IMR-90 (cell line): ENCODE measurements at regions not wholly inside any gene's neighbourhood (a gene's known extent, or its start where the extent isn't known, plus 50 kb on each side); places are given as distances from the start of the nearest gene placed in this dataset.

ENCODE experiments used
- ATAC-seq: fragments of 200-7000 bp; cut with Tn5 transposase; 2 replicates; pipeline ENCODE4 v1.9.1; 2020; ENCODE audit warnings: low read depth, mild to moderate bottlenecking, moderate library complexity
- BruUV-seq: library from RNA; stranded (reverse); fragments of 400-500 nt; replicated peaks from 2 replicates; lab custom pipeline; 2021; lab: Mats Ljungman, UMichigan
- CTCF ChIA-PET: fragments of 300-600 bp; formaldehyde crosslinking; extraction: SDS; loops from one replicate; lab custom pipeline; 2021; ENCODE audit warnings: antibody characterized with exemption; lab: Yijun Ruan, JAX
- POLR2A ChIA-PET: fragments of 300-600 bp; sonication (Branson Sonifier 250); formaldehyde crosslinking; loops from one replicate; lab custom pipeline; 2022; ENCODE audit warnings: antibody characterized with exemption; ENCODE audit not compliant: unreplicated experiment; lab: Charles Lee
- DNase-seq: peaks from one replicate; pipeline ENCODE4 v3.0.0; 2013
- H2AFZ ChIP-seq: replicated peaks from 2 replicates; pipeline ENCODE3; 2013; ENCODE audit warnings: low read length, mild to moderate bottlenecking; ENCODE audit not compliant: poor library complexity
- H2AK5ac ChIP-seq: 2 replicates; pipeline ENCODE4 v1.6.1; 2013; ENCODE audit warnings: low read depth, low read length, inconsistent platforms
- H2AK9ac ChIP-seq: replicated peaks from 2 replicates; pipeline ENCODE3; 2013; ENCODE audit warnings: mild to moderate bottlenecking, low read depth, low read length, moderate library complexity; ENCODE audit not compliant: poor library complexity
- H2BK120ac ChIP-seq: 2 replicates; pipeline ENCODE4 v1.6.1; 2013; ENCODE audit warnings: low read depth, low read length, inconsistent platforms
- H2BK15ac ChIP-seq: 3 replicates; pipeline ENCODE4 v1.6.1; 2013; ENCODE audit warnings: low read depth, low read length, inconsistent platforms
- H2BK20ac ChIP-seq: 2 replicates; pipeline ENCODE4 v1.6.1; 2013; ENCODE audit warnings: low read depth, mild to moderate bottlenecking, inconsistent platforms, low read length, moderate library complexity
- H2BK5ac ChIP-seq: 2 replicates; pipeline ENCODE4 v1.6.1; 2013; ENCODE audit warnings: mild to moderate bottlenecking, low read depth, low read length, inconsistent platforms; ENCODE audit not compliant: poor library complexity, severe bottlenecking
- H3K14ac ChIP-seq: replicated peaks from 2 replicates; pipeline ENCODE4 v1.6.1; 2013; ENCODE audit warnings: low read depth, low read length, inconsistent platforms
- H3K18ac ChIP-seq: 2 replicates; pipeline ENCODE4 v1.6.1; 2013; ENCODE audit warnings: low read depth, low read length, control low read depth
- H3K23ac ChIP-seq: 2 replicates; pipeline ENCODE4 v1.6.1; 2013; ENCODE audit warnings: low read depth, low read length, inconsistent platforms
- H3K27ac ChIP-seq: 2 replicates; pipeline ENCODE4 v1.5.1; 2013; ENCODE audit warnings: mild to moderate bottlenecking, control low read depth, low read length; ENCODE audit not compliant: insufficient read depth
- H3K27me3 ChIP-seq: 2 replicates; pipeline ENCODE4 v1.6.1; 2013; ENCODE audit warnings: low read length; ENCODE audit not compliant: control insufficient read depth, insufficient read depth
- H3K36me3 ChIP-seq: 2 replicates; pipeline ENCODE4 v1.6.1; 2013; ENCODE audit warnings: low read length, mixed read lengths; ENCODE audit not compliant: control insufficient read depth, insufficient read depth
- H3K4ac ChIP-seq: 2 replicates; pipeline ENCODE4 v1.6.1; 2013; ENCODE audit warnings: low read depth, low read length, inconsistent platforms
- H3K4me1 ChIP-seq: 2 replicates; pipeline ENCODE4 v1.6.1; 2013; ENCODE audit warnings: low read length, mixed read lengths; ENCODE audit not compliant: control insufficient read depth, insufficient read depth
- H3K4me2 ChIP-seq: 2 replicates; pipeline ENCODE4 v1.6.1; 2013; ENCODE audit warnings: low read depth, mild to moderate bottlenecking, control low read depth, low read length, moderate library complexity
- H3K4me3 ChIP-seq: 2 replicates; pipeline ENCODE4 v1.5.1; 2013; ENCODE audit warnings: low read depth, mild to moderate bottlenecking, control low read depth, low read length, moderate library complexity; ENCODE audit not compliant: insufficient read depth
- H3K56ac ChIP-seq: 2 replicates; pipeline ENCODE4 v1.6.1; 2013; ENCODE audit warnings: low read length, inconsistent platforms; ENCODE audit not compliant: insufficient read depth; ENCODE audit errors: extremely low read depth
- H3K79me1 ChIP-seq, 2 experiments: 2 replicates each; pipeline ENCODE4 v1.6.1; 2013; ENCODE audit warnings: low read length in 2 of 2, inconsistent platforms in 1 of 2, low read depth in 1 of 2
- H3K9ac ChIP-seq: 2 replicates; pipeline ENCODE4 v1.6.1; 2013; ENCODE audit warnings: low read depth, low read length, control low read depth
- H3K9me1 ChIP-seq: 2 replicates; pipeline ENCODE4 v1.6.1; 2013; ENCODE audit warnings: low read length, inconsistent platforms; ENCODE audit not compliant: insufficient read depth
- H3K9me3 ChIP-seq: 2 replicates; pipeline ENCODE4 v1.6.1; 2013; ENCODE audit warnings: low read length; ENCODE audit not compliant: control insufficient read depth, insufficient read depth
- H4K20me1 ChIP-seq: 2 replicates; pipeline ENCODE4 v1.6.1; 2013; ENCODE audit warnings: low read length, inconsistent platforms; ENCODE audit not compliant: insufficient read depth
- H4K5ac ChIP-seq: 2 replicates; pipeline ENCODE4 v1.6.1; 2013; ENCODE audit warnings: mild to moderate bottlenecking, low read depth, low read length, control low read depth
- H4K8ac ChIP-seq, 2 experiments: 2 replicates each; pipeline ENCODE4 v1.6.1; 2013; ENCODE audit warnings: low read depth in 2 of 2, low read length in 2 of 2, control low read depth in 1 of 2, inconsistent platforms in 1 of 2
- H4K91ac ChIP-seq: 2 replicates; pipeline ENCODE4 v1.6.1; 2013; ENCODE audit warnings: low read depth, low read length, inconsistent platforms; ENCODE audit not compliant: insufficient read depth
- BHLHE40 ChIP-seq: fragments of 150-350 bp; IDR thresholded peaks from 2 replicates; pipeline ENCODE4 v1.6.1; 2016; ENCODE audit warnings: mild to moderate bottlenecking, low read depth, low read length
- CEBPB ChIP-seq: IDR thresholded peaks from 2 replicates; pipeline ENCODE4 v1.6.1; 2012; ENCODE audit warnings: low read depth, low read length, improper control_type of control experiment
- CHD1 ChIP-seq: IDR thresholded peaks from 2 replicates; pipeline ENCODE4 v1.6.1; 2012; ENCODE audit warnings: low read depth, low read length, improper control_type of control experiment
- FOS ChIP-seq: fragments of 150-350 bp; IDR thresholded peaks from 2 replicates; pipeline ENCODE4 v1.6.1; 2016; ENCODE audit warnings: low read depth, low read length
- MAFK ChIP-seq: IDR thresholded peaks from 2 replicates; pipeline ENCODE4 v1.6.1; 2012; ENCODE audit warnings: low read depth, low read length, improper control_type of control experiment
- MAZ ChIP-seq: IDR thresholded peaks from 2 replicates; pipeline ENCODE4 v1.6.1; 2012; ENCODE audit warnings: low read depth, mild to moderate bottlenecking, low read length, improper control_type of control experiment, moderate library complexity, borderline replicate concordance
- MXI1 ChIP-seq: IDR thresholded peaks from 2 replicates; pipeline ENCODE4 v1.6.1; 2012; ENCODE audit warnings: low read depth, mild to moderate bottlenecking, low read length, moderate library complexity, borderline replicate concordance
- NFE2L2 ChIP-seq: fragments of 150-350 bp; IDR thresholded peaks from 2 replicates; pipeline ENCODE4 v1.6.1; 2016; ENCODE audit warnings: low read depth, mild to moderate bottlenecking, low read length
- POLR2A ChIP-seq: IDR thresholded peaks from 2 replicates; pipeline ENCODE4 v1.6.1; 2012; ENCODE audit warnings: mild to moderate bottlenecking, low read depth, low read length
- RAD21 ChIP-seq: IDR thresholded peaks from 2 replicates; pipeline ENCODE4 v1.6.1; 2012; ENCODE audit warnings: low read length, improper control_type of control experiment
- RCOR1 ChIP-seq: IDR thresholded peaks from 2 replicates; pipeline ENCODE4 v1.6.1; 2012; ENCODE audit warnings: mild to moderate bottlenecking, low read length, improper control_type of control experiment; ENCODE audit not compliant: insufficient replicate concordance
- RFX5 ChIP-seq: IDR thresholded peaks from 2 replicates; pipeline ENCODE4 v1.8.0; 2012; ENCODE audit warnings: low read depth, mild to moderate bottlenecking, low read length, moderate library complexity
- WGBS, 2 experiments: methylation state at CpG; one replicate each; pipeline versions ENCODE4 v1.1.5 to v1.1.7; 2013; ENCODE audit warnings: missing lambda C conversion rate in 2 of 2; ENCODE audit not compliant: insufficient read length in 1 of 2; ENCODE audit errors: extremely low coverage in 2 of 2; 5-methylcytosine and 5-hydroxymethylcytosine counted together
- dilution Hi-C: fragments of 300-500 bp; cut with HindIII; formaldehyde crosslinking; loops from one replicate; pipeline ENCODE4 v1.14.3; 2018; ENCODE audit warnings: low sequenced_read_pairs; ENCODE audit not compliant: unreplicated experiment
- in situ Hi-C: fragments of 300-500 bp; cut with MboI; formaldehyde crosslinking; loops from 3 replicates; pipeline ENCODE4 v1.14.3; 2019; ENCODE audit warnings: low sequenced_read_pairs, inconsistent platforms, mixed read lengths
- intact Hi-C: fragments of 100-400 bp; cut with micrococcal nuclease; formaldehyde crosslinking; loops from 2 replicates; pipeline ENCODE4 v1.10.0; 2022
- TF ChIP-seq, protein P1 (sequence below): fragments of 150-350 bp; IDR thresholded peaks from 2 replicates; pipeline ENCODE4 v1.6.1; 2017; ENCODE audit warnings: mild to moderate bottlenecking, antibody characterized with exemption, low read length, low read depth
- TF ChIP-seq, protein P2 (sequence below): conservative IDR thresholded peaks from 2 replicates; pipeline ENCODE4 v1.5.1; 2012; ENCODE audit warnings: mild to moderate bottlenecking, low read depth, low read length, improper control_type of control experiment

GRCh38 chr20:50321797-50322480 lies 131.3 kb downstream of the CEBPB start (continued):
- TF ChIP-seq, protein P1, sequence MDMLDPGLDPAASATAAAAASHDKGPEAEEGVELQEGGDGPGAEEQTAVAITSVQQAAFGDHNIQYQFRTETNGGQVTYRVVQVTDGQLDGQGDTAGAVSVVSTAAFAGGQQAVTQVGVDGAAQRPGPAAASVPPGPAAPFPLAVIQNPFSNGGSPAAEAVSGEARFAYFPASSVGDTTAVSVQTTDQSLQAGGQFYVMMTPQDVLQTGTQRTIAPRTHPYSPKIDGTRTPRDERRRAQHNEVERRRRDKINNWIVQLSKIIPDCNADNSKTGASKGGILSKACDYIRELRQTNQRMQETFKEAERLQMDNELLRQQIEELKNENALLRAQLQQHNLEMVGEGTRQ = no peak
- TF ChIP-seq CEBPB (no peak), BHLHE40 (no peak)

GRCh38 chr20:50322703-50323131 lies 132.1 kb downstream of the CEBPB start:
- WGBS, 2 experiments = 90 to 100% methylated on average over 4 of the region's 5 CpGs
- Histone ChIP-seq H2BK15ac (peak overlapping the region; percentile 99; the same call in 2 of the 3 replicates), H3K4ac (peak overlapping the region; percentile 88), H3K4me2 (no peak overlapping the region), H3K4me1 (peaks cover 25% of the 10 kb centered on the region), H3K56ac (no peak overlapping the region), H3K27me3 (no peaks in the 10 kb centered on the region), H3K9me3 (no peaks in the 10 kb centered on the region), H2AK5ac (peak overlapping the region; percentile 98), H3K27ac (no peak overlapping the region), H2BK120ac (peak overlapping the region; percentile 86), H3K4me3 (no peak overlapping the region), H4K5ac (peak overlapping the region; percentile 88), H4K20me1 (no peaks in the 10 kb centered on the region), H4K91ac (peak overlapping the region; percentile 90; the same call in 1 of the 2 replicates), H3K9me1 (peaks cover 29% of the 10 kb centered on the region), H2BK20ac (peak overlapping the region; percentile 85), H2AK9ac (no peak overlapping the region), H4K8ac (peak overlapping the region; percentile 87 to 97; a peak in 2 of 4 replicates), H2BK5ac (peak overlapping the region; percentile 79), H2AFZ (peak overlapping the region; percentile 37), H3K79me1 (peaks cover 0 to 19% of the 10 kb centered on the region in 2 experiments; a peak in 2 of 4 replicates), H3K36me3 (no peaks in the 10 kb centered on the region), H3K23ac (peak overlapping the region; percentile 12; the same call in 1 of the 2 replicates), H3K18ac (peak overlapping the region; percentile 75; the same call in 1 of the 2 replicates), H3K9ac (no peak overlapping the region), H3K14ac (peak overlapping the region; percentile 83)
- CTCF ChIA-PET = no interaction called here
- BruUV-seq = no TSS peak
- intact Hi-C loops (no loop called here), dilution Hi-C loops (no loop called here), in situ Hi-C loops (no loop called here)
- DNase-seq = no peak
- no peak for ATAC-seq
- POLR2A ChIA-PET = no interaction called here
- TF ChIP-seq MAFK = no peak
- TF ChIP-seq RAD21 = no peak
- no peak for TF ChIP-seq MAZ
- TF ChIP-seq, protein P2, sequence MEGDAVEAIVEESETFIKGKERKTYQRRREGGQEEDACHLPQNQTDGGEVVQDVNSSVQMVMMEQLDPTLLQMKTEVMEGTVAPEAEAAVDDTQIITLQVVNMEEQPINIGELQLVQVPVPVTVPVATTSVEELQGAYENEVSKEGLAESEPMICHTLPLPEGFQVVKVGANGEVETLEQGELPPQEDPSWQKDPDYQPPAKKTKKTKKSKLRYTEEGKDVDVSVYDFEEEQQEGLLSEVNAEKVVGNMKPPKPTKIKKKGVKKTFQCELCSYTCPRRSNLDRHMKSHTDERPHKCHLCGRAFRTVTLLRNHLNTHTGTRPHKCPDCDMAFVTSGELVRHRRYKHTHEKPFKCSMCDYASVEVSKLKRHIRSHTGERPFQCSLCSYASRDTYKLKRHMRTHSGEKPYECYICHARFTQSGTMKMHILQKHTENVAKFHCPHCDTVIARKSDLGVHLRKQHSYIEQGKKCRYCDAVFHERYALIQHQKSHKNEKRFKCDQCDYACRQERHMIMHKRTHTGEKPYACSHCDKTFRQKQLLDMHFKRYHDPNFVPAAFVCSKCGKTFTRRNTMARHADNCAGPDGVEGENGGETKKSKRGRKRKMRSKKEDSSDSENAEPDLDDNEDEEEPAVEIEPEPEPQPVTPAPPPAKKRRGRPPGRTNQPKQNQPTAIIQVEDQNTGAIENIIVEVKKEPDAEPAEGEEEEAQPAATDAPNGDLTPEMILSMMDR = no peak
- no peak for TF ChIP-seq NFE2L2
- TF ChIP-seq CEBPB = no peak
- TF ChIP-seq RFX5 = no peak
- no peak for TF ChIP-seq CHD1
- no peak for TF ChIP-seq MXI1
- TF ChIP-seq POLR2A = no peak
- no peak for TF ChIP-seq RCOR1
- TF ChIP-seq FOS = no peak
